K562 (cell line): ENCODE measurements at regions not wholly inside any gene's neighbourhood (a gene's known extent, or its start where the extent isn't known, plus 50 kb on each side); places are given as distances from the start of the nearest gene placed in this dataset.
"Not testable (repeated sequence)": the region's sequence is repeated elsewhere in the genome, so short reads cannot be mapped to it uniquely, and the experiment has no call there.

Experiments used
- ATAC-seq: fragments of 200-7000 bp; cut with Tn5 transposase; 3 replicates; pipeline ENCODE4 v1.9.1; 2020; ENCODE audit warnings: moderate library complexity
- BruUV-seq: library from RNA; stranded (reverse); fragments of 400-500 nt; replicated peaks from 2 replicates; lab custom pipeline; 2021; lab: Mats Ljungman, UMichigan
- CTCF ChIA-PET: fragments of 300-600 bp; formaldehyde crosslinking; extraction: SDS; loops from one replicate; lab custom pipeline; 2021; ENCODE audit warnings: low intra/inter-chr PET ratio; lab: Yijun Ruan, JAX
- POLR2A ChIA-PET: fragments of 300-600, 350-650 bp; sonication (Branson Sonifier 250); formaldehyde crosslinking; extraction: SDS; loops from one replicate; lab custom pipeline; 2021; ENCODE audit warnings: antibody characterized with exemption, inconsistent platforms; lab: Yijun Ruan, JAX
- DNase-seq, 4 experiments: peaks; one replicate each; pipeline versions ENCODE4 v3.0.0 to v3.0.0-alpha.2; 2011 to 2018; ENCODE audit warnings: low spot score in 3 of 4, mixed read lengths in 3 of 4; ENCODE audit errors: extremely low read depth in 1 of 4
- FAIRE-seq: peaks from 2 replicates; lab custom pipeline; 2011; peaks lifted over from hg19 to GRCh38; lab: Jason Lieb, UNC
- H2AFZ ChIP-seq: 2 replicates; pipeline ENCODE4 v1.6.0; 2011; ENCODE audit warnings: low read depth, low read length, control low read depth, inconsistent platforms
- H3K27ac ChIP-seq: fragments of 200-600 bp; 3 replicates; pipeline ENCODE4 v1.8.0; 2011; ENCODE audit warnings: low read depth, mild to moderate bottlenecking, control low read depth, inconsistent platforms, low read length, moderate library complexity, mixed read lengths; ENCODE audit errors: extremely low read depth
- H3K27me3 ChIP-seq, 2 experiments: fragments of 300-600 bp in 1 of 2; 2 replicates in 1 of 2; 3 replicates in 1 of 2; pipeline versions ENCODE4 v1.6.0 to v1.8.0; 2011; ENCODE audit warnings: inconsistent platforms in 2 of 2, low read length in 2 of 2, mild to moderate bottlenecking in 1 of 2, mixed read lengths in 1 of 2, moderate library complexity in 1 of 2; ENCODE audit not compliant: control insufficient read depth in 2 of 2, insufficient read depth in 2 of 2
- H3K36me3 ChIP-seq: fragments of 300-600 bp; 3 replicates; pipeline ENCODE4 v1.8.0; 2011; ENCODE audit warnings: mild to moderate bottlenecking, low read length, inconsistent platforms; ENCODE audit not compliant: control insufficient read depth, insufficient read depth
- H3K4me1 ChIP-seq, 2 experiments: fragments of 200-600 bp in 1 of 2; replicated peaks in 1 of 2; 2 replicates in 1 of 2; 3 replicates in 1 of 2; pipeline versions ENCODE4 v1.5.1 to v1.8.0; 2011; ENCODE audit warnings: inconsistent platforms in 2 of 2, low read length in 2 of 2, mild to moderate bottlenecking in 1 of 2, mixed read lengths in 1 of 2, moderate library complexity in 1 of 2; ENCODE audit not compliant: control insufficient read depth in 2 of 2, insufficient read depth in 2 of 2
- H3K4me2 ChIP-seq: 2 replicates; pipeline ENCODE4 v1.6.1; 2011; ENCODE audit warnings: low read length, control low read depth, inconsistent platforms, mixed read lengths; ENCODE audit not compliant: insufficient read depth
- H3K4me3 ChIP-seq: fragments of 200-600 bp; sonication (generic), shearing (Covaris generic); 2 replicates; pipeline ENCODE4 v1.5.1; 2016; ENCODE audit warnings: control low read depth, inconsistent platforms
- H3K79me2 ChIP-seq: fragments of 200-600 bp; 3 replicates; pipeline ENCODE4 v1.8.0; 2011; ENCODE audit warnings: low read length, inconsistent platforms; ENCODE audit not compliant: control insufficient read depth, insufficient read depth
- H3K9ac ChIP-seq, 2 experiments: 2 replicates each; pipeline versions ENCODE4 v1.6.0 to v1.6.1; 2011; ENCODE audit warnings: low read depth in 2 of 2, low read length in 2 of 2, control low read depth in 1 of 2, inconsistent platforms in 1 of 2, mild to moderate bottlenecking in 1 of 2, mixed read lengths in 1 of 2; ENCODE audit not compliant: insufficient read depth in 1 of 2
- H3K9me1 ChIP-seq: one replicate; pipeline ENCODE4 v1.6.0; 2011; ENCODE audit warnings: inconsistent platforms, mild to moderate bottlenecking, low read length, moderate library complexity; ENCODE audit not compliant: control insufficient read depth, insufficient read depth
- H3K9me3 ChIP-seq: replicated peaks from 2 replicates; pipeline ENCODE4 v1.5.1; 2011; ENCODE audit warnings: low read depth, low read length, inconsistent platforms; ENCODE audit not compliant: control insufficient read depth, insufficient read depth
- H4K20me1 ChIP-seq: replicated peaks from 2 replicates; pipeline ENCODE4 v1.6.1; 2011; ENCODE audit warnings: low read length, inconsistent platforms, mixed read lengths; ENCODE audit not compliant: control insufficient read depth, insufficient read depth
- CBFA2T3 ChIP-seq: fragments of 450-650 bp; IDR thresholded peaks from 2 replicates; pipeline ENCODE4 v1.6.1; 2017
- CCNT2 ChIP-seq: IDR thresholded peaks from 2 replicates; pipeline ENCODE4 v1.6.1; 2011; ENCODE audit warnings: borderline replicate concordance, low read depth, mild to moderate bottlenecking, moderate library complexity, mixed read lengths, low read length; ENCODE audit not compliant: insufficient read length; ENCODE audit errors: extremely low read depth
- ETS2 ChIP-seq: IDR thresholded peaks from 2 replicates; pipeline ENCODE4 v1.6.1; 2016; ENCODE audit warnings: borderline replicate concordance, missing genetic modification characterization, mild to moderate bottlenecking, moderate library complexity, missing compliant biosample characterization; ENCODE audit not compliant: poor library complexity, severe bottlenecking
- GTF2B ChIP-seq: IDR thresholded peaks from 2 replicates; pipeline ENCODE4 v1.6.1; 2011; ENCODE audit not compliant: insufficient read length; ENCODE audit errors: extremely low read depth
- HLTF ChIP-seq: fragments of 450-650 bp; IDR thresholded peaks from 2 replicates; pipeline ENCODE4 v1.6.1; 2016
- JUNB ChIP-seq: fragments of 450-650 bp; formaldehyde crosslinking; conservative IDR thresholded peaks from 2 replicates; pipeline ENCODE4 v1.4.0; 2020; ENCODE audit warnings: mild to moderate bottlenecking
- NR2F6 ChIP-seq: fragments of 450-650 bp; formaldehyde crosslinking; IDR thresholded peaks from 2 replicates; pipeline ENCODE4 v1.4.0; 2020; ENCODE audit warnings: mild to moderate bottlenecking
- RBM22 ChIP-seq: fragments of 200-400 bp; formaldehyde crosslinking; IDR thresholded peaks from 2 replicates; pipeline ENCODE4 v1.6.1; 2018; ENCODE audit warnings: low read length, low read depth; ENCODE audit not compliant: poor library complexity, severe bottlenecking
- TBL1XR1 ChIP-seq, 2 experiments: IDR thresholded peaks; 2 replicates each; pipeline ENCODE4 v1.6.1; 2012; ENCODE audit warnings: improper control_type of control experiment in 2 of 2, low read length in 2 of 2, mild to moderate bottlenecking in 1 of 2
- TCF7 ChIP-seq: sonication (generic); IDR thresholded peaks from 2 replicates; pipeline ENCODE4 v1.6.1; 2016; ENCODE audit warnings: antibody characterized with exemption, borderline replicate concordance
- ZBTB26 ChIP-seq: fragments of 450-650 bp; formaldehyde crosslinking; IDR thresholded peaks from 2 replicates; pipeline ENCODE4 v1.4.0; 2022; ENCODE audit warnings: missing genetic modification characterization
- ZKSCAN3 ChIP-seq: fragments of 250-450 bp; sonication (Bioruptor Pico); IDR thresholded peaks from 2 replicates; pipeline ENCODE4 v1.4.0; 2020
- ZNF146 ChIP-seq: IDR thresholded peaks from one replicate; pipeline ENCODE4 v1.6.1; 2018; ENCODE audit warnings: missing compliant biosample characterization; ENCODE audit not compliant: unreplicated experiment
- ZNF449 ChIP-seq: fragments of 250-450 bp; sonication (Bioruptor Pico); IDR thresholded peaks from 2 replicates; pipeline ENCODE4 v1.8.0; 2022; ENCODE audit warnings: moderate library complexity, mild to moderate bottlenecking, inconsistent platforms
- ZNF507 ChIP-seq: conservative IDR thresholded peaks from 2 replicates; pipeline ENCODE4 v1.6.1; 2017; ENCODE audit warnings: missing genetic modification characterization, missing compliant biosample characterization
- ZZZ3 ChIP-seq: fragments of 450-650 bp; IDR thresholded peaks from 2 replicates; pipeline ENCODE4 v1.6.1; 2016; ENCODE audit warnings: antibody characterized with exemption, mild to moderate bottlenecking, moderate library complexity
- in situ Hi-C: fragments of 300-500 bp; cut with MboI; formaldehyde crosslinking; loops from 4 replicates; pipeline ENCODE4 v1.15.0; 2018; ENCODE audit warnings: inconsistent platforms, mixed read lengths
- intact Hi-C: fragments of 100-400 bp; cut with micrococcal nuclease; formaldehyde crosslinking; loops from 2 replicates; pipeline ENCODE4 v1.14.2; 2022

GRCh38 chr18:34955494-34955893, 85.7 kb upstream of the MAPRE2 start:
- H3K9me3 ChIP-seq, FAIRE-seq, H3K79me2 ChIP-seq, intact Hi-C loops, H2AFZ ChIP-seq, H3K4me3 ChIP-seq, H3K36me3 ChIP-seq, H3K9me1 ChIP-seq, CTCF ChIA-PET, H3K9ac ChIP-seq, H4K20me1 ChIP-seq, DNase-seq, BruUV-seq, POLR2A ChIA-PET, H3K4me2 ChIP-seq, ATAC-seq, in situ Hi-C loops, H3K4me1 ChIP-seq, H3K27ac ChIP-seq, H3K27me3 ChIP-seq: not testable (repeated sequence)
- TF ChIP-seq ZNF146 (CRISPR knock-in tag), result peak; percentile 54

- ChIA-PET POLR2A (no interaction called here), CTCF (no interaction called here)
- DNase-seq (no peak), ATAC-seq (no peak), FAIRE-seq (no peak)
- Histone ChIP-seq H3K4me3 (no peak overlapping the region), H3K27ac (no peak overlapping the region), H3K9me3 (no peaks in the 10 kb centered on the region), H3K9me1 (no peaks in the 10 kb centered on the region), H4K20me1 (no peaks in the 10 kb centered on the region), H3K4me1 (no peaks in the 10 kb centered on the region), H3K9ac (no peak overlapping the region), H3K4me2 (no peak overlapping the region), H3K27me3 (no peaks in the 10 kb centered on the region), H2AFZ (no peak overlapping the region), H3K36me3 (no peaks in the 10 kb centered on the region), H3K79me2 (no peaks in the 10 kb centered on the region)
- no TSS peak for BruUV-seq
- TF ChIP-seq TCF7, result no peak
- no peak for TF ChIP-seq ZNF449 (CRISPR knock-in tag)
- TF ChIP-seq ZZZ3, result no peak
- TF ChIP-seq ZNF507 (tag), result no peak
- TF ChIP-seq ETS2 (tag), result no peak
- no peak for TF ChIP-seq ZBTB26
- no peak for TF ChIP-seq NR2F6 (CRISPR knock-in tag)
- no peak for TF ChIP-seq CBFA2T3
- no peak for TF ChIP-seq RBM22
- TF ChIP-seq JUNB (CRISPR knock-in tag), result no peak
- TF ChIP-seq TBL1XR1 (IDR thresholded peaks at IDR 0.05; ENCODE audit: low read length in 2 of 2), result no peak
- TF ChIP-seq CCNT2, result no peak
- TF ChIP-seq HLTF, result no peak
- TF ChIP-seq GTF2B, result no peak
- no peak for TF ChIP-seq ZKSCAN3 (CRISPR knock-in tag)
- in situ Hi-C loops, result no loop called here
- intact Hi-C loops, result no loop called here
Measured at GRCh38 chr18:34956663-34957062, 84.5 kb upstream of the MAPRE2 start.
